NOMO-1 treated with dmso at 0.1 percent for 144 hours (cell line): ENCODE measurements at regions not wholly inside any gene's neighbourhood (a gene's known extent, or its start where the extent isn't known, plus 50 kb on each side); places are given as distances from the start of the nearest gene placed in this dataset.
"Not testable (repeated sequence)": the region's sequence is repeated elsewhere in the genome, so short reads cannot be mapped to it uniquely, and the experiment has no call there.

Experiments
- DNase-seq: peaks from one replicate; lab custom pipeline; 2025; ENCODE audit not compliant: unreplicated experiment; lab: John Stamatoyannopoulos, UW

DNA sequence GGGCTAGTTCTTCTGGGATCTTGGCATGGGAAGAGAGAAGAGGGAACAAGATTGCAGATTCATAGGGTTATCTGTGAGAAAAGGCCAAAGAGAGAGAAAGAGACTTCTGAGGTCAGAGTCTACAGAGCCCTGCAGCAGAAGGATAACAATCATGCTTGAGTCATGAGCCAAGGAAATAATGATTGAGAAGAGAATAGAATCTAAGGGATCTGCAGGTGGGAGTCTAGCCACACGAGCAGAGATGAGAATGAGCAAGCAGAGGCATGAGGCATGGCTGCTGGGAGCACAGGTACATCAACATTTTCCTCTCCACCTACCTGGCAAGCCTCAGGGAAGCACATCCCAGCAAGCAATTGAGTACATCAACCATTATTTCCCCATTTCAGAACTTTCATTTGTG is 303.7 kb downstream of the LRIG3 start:
- no peak for DNase-seq

DNA sequence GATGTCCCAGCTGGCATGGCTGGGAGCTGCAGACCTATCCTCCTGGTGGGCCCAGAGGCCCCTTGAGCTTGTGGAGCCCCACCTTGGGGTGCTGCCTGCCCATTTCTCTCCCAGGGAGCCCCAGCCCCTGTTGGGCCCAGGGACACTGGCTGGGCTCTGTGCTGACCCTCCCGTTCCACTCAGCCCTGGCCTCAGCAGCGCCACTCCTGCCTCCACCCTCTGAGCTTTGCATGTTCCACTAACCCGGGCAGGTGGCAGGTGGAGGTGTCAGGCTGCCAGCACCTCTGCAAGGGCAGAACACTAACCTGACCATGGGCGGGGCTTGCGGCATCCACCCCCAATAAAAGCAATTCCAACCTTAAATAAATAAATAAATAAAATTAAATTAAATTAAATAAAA is 299.2 kb downstream of the LRIG3 start:
- no peak for DNase-seq

DNA sequence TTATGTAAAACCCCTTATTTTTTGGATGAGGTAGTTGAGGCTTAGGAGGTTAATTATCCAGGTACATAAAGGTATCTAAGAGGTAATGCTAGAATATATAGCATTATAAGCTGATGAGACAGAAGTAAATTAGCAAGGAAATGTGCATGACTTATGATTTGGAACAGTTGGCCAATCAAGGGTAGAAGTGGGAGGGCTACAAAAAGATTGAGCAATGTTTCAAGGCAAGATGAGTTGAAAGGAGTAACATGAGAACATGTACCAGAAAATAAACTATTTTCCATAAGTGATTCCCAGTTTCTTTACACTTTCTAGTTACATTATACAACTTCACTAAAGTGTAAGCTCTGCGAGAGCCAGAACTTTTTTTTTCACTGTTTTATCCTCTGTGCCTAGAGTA is 290.9 kb downstream of the LRIG3 start:
- no peak for DNase-seq

DNA sequence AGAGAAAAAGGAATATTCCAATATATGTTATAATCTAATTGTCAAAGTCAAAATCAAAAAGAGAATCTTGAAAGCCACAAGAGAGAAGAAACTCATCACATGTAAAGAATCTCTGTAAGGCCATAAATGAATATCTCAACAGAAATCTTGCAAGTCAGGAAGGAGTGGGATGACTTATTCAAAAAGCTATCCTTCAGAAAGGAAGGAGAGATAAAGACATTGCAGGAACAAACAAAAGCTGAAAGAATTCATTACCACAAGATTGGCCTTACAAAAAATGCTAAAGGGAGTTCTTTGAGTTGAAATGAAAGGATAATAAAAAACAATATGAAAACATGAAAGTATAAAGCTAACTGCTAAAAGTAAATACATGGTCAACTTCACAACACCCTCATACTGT is 286.8 kb downstream of the LRIG3 start:
- DNase-seq: no peak

DNA sequence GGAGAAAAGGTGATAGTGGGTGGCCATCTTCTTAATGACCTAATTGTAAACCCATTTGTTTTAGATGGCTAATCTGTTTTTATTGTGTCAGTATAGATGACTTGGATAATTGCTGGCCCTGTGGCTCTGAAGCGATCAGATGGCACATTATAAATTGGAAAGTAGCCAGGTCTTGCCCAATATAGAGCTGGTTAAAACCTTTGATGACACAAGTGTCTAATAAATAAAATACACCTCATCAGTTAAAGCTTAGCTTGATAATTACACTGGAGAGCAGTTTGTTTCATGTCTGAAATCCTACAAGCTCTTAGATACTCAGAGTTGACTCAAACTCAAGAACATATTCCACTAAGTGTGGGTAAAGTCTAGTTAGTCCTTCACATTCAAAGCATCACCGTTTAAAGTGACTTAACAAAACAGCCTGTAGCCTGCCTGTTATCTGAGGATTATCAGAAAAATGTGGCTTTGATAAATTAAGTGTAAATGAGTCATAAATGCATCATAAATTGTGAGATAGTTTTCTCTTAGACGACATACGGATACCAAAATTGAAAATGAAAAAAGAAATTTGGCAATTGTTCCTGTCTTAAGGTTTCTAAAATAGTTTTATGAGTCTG is 280.9 kb downstream of the LRIG3 start:
- no peak for DNase-seq

DNA sequence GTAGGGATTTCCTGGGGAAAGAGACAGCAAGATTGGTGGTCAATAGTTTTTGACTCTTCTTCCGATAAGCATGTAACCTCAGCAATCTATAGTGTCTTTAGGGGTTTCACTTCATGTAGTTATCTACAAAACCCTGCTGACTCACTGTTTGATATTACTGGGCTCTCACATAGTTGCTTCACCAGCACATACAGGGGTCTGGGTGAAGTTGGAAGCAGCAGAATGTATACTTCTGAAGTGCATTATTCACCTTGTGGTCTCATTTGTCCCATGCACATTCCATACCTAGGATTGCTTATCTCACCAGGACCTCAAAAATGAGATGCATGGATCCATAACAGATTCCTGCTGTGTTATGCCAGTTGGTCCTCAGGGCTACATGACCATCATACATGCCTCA is 280.0 kb downstream of the LRIG3 start:
- DNase-seq: no peak

DNA sequence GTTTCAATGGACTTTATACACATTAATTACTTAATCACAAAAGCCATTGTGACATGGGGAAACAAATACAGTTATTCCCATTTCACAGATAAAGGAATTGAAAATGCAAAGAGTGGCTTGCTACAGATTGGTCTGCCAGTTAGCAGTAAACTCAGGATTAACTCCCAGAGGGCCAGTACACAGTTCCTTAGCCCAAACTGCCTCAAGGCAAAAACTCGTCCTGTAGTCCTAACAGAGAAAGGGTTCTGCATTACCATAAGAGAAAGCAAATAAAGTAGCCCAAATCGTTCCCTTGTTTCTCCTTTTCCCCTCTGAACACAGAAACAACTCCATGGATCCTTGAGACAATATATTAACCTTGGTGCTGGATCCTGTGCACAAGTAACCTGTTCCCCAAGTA is 274.4 kb downstream of the LRIG3 start:
- DNase-seq: no peak

DNA sequence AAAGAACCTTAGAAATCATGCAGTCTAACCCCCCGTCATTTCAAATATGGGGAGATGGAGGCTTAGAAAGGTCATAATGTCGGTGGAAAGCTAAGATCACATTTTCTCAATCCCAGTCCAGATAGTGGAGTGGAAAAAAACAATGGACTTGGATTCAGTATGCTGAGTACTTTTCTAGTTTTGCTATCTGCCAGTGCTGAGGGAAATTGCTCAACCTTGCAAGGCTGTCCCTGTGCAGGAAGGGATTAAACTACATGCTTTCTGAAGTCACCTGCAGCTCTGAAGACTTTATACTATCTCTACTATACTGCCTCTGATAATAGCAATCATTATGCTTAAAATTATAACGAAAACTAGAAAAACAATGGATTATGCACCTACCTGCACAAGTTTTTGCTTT is 272.8 kb downstream of the LRIG3 start:
- no peak for DNase-seq

DNA sequence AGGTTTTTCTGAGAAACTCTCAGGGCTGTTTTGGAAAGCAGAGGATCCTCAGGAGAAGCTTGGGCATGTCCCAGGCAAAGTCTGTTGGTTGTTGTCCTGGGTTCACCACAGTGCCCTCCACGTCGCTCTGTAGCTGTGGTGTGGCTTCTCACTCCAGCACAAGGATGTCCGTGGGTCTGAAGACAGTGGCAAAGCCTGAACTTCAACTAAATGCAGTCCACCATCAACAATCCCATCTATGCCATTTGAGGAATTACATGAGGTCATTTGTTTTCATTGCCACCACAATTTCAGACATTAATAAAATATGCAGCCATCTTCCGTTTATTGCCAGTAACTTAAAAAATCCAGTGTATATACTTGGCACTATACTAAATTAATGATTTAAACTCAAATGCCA is 272.1 kb downstream of the LRIG3 start:
- no peak for DNase-seq

DNA sequence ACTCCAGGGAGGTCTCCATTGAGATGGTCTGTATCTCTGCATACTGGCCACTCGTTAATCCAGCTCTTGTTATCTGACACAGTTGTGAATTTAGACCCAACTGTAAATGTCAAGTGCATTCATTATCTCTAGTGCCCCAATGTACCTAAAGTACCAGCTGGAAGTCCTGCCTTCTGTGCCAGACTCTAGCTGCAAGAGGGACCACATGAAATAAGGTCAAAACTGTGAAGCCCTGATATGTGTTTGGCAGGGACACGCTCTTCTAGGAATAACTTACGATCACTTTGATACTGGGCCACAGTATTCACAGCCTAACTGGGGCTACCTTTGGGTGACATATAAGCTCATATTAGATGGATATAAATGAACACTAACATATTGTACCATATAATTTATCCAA is 268.5 kb downstream of the LRIG3 start:
- no peak for DNase-seq

DNA sequence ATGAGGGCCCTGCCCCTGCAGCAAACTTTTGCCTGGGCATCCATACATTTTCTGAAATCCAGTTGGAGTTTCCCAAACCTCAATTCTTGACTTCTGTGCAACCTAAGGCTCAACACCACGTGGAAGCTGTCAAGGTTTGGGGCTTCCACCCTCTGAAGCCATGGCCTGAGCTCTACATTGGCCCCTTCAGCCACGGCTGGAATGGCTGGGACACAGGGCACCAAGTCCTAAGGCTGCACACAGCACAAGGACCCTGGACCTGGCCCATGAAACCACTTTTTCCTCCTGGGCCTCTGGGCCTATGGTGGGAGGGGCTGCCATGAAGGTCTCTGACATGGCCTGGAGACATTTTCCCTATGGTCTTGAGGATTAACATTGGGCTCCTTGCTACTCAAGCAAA is 266.3 kb downstream of the LRIG3 start:
- no peak for DNase-seq

DNA sequence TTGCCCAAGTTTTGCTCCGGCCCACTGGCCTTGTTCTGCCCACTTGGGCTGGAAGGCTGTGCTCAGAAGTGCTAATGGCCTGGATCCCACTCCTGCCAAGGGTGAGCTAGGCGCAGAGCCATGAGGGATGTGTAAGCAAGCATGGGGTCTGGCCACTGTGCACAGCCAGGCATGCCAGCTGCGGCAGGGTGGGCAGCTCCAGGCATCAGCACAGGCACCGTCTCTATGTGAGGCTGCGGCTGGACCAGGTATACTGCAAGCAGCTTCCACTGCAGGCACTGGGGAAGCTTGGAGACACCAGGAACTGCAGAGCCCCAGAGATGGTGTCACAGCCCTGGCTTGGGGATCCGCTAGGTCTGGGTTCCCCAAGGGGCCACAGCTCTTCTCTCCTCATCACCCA is 264.9 kb downstream of the LRIG3 start:
- no peak for DNase-seq

DNA sequence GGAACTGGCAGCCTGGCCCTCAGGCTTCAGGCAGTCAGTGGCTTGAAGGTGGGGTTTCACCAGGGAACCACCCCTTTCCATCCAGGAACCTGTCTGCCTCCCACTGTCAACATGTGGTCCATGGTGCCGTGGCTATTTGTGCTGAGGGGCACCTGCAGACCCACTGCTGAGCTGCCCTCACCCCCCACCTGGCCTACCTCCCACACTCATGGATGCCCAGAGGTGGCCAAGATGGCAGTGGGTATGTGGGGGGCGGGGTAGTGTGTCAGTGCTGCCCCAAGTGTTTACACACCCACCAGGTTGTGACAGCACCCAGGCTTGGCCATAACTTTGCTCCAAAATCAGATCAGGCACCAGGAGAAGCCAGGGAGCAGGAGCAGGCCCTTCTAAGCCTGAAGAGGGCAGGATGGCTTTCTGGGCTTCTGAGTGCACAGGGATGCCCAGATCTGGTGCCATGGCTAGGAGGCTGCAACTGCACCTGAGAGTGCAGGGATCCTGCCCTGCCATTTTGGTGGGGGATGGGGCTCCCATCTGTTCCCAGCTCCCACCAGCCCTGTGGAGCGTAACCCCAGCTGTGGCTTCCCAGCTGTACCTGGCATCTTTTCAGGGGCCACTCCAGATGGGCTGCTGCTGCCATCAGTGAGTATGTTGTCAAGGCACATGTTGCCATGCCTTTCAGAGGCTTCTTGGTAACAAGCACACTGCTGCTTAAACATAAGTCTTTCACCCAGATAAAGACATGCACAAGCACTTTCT is 263.9 kb downstream of the LRIG3 start:
- DNase-seq: no peak

DNA sequence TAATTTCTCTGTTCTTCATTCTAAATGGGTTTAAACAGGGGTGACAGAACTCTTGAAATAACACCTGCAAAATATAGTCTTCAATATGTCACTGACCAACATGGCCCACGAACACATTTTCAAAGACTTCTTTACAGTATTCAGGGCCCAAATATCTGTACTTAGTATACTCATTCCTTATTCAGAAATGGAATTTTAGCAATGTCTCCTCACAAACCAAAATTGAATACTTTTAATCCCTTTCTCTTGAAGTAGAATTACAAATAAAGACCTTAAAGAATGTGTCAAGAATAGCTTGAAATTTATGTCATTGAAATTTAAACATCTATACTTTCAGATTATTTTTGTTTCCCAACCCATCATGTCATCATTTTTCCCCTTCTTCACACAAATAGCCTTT is 263.1 kb downstream of the LRIG3 start:
- DNase-seq: no peak

DNA sequence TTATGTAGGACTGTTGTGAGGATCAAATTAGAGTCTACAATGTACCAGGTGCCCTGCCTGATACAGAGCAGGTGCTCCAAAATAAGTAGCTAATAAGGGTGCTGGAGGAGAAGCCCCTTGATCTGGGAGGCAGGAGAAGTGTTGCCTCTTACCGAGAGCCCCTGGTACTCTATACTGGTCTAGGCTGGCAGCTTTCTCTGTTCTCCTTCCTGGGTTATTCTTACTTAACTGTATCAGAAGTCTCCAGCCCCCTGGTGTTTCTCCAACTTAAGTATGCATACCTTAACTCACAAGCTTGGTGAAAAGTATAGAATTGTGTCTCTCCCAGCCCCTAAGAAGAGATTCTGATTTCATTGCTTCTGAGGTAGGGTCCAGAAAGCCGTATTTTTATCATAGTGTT is 254.9 kb downstream of the LRIG3 start:
- no peak for DNase-seq

DNA sequence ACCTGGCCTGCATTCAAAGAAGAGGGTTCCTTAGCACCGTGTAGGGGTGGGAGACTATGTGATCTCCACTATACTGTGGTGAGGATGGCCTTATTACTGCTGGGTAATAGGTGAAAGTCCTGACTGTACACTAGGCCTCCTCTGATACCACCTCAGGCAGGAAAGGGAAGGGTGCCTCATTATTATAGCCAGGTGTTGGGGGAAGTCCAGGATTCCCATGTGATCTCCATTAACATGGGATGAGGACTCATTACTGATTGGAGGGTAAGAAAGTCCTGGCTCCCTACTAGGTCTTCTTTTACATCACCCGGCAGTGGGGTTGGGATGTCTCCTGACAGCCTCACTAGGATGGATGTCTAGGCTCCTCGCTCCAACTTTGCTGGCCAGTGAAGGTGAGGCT is 252.1 kb downstream of the LRIG3 start:
- no peak for DNase-seq

DNA sequence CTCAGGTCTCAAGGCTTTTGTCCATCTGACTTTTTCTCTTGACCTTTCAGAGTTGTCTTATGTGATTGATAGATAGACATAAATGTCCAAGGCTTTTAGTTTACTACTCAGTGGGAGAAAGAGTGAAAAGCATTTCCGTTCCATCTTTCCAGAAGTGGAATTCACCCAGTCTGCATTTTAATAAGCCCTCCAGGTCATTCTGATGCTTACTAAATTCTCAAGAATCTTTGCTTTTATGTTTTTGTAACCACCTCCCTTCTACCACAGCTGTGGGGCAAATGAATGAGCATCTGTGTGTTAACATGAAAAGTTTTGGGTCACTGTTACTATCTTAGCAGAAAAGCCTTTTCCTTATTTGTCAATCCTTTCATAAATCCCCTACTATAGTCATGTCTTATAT is 251.4 kb downstream of the LRIG3 start:
- DNase-seq: no peak

DNA sequence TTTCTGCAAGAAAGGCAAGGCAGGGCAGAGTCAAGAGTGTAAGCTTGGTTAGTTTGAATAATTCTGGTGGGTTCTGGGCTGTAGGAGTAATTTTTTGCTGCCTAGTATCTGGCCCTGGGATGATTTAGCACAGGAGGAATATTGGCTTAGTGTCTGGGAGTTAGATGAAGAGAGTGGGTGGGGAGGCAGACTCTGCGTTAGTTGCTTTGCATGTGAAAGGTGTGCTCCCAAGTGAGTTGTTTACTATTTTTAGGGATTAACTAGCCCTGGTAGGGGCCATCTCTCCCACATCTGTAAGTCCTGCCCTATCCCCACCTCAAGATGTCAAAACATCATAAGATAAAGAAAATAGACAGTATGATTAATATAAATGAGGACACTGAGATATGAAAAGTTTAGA is 249.7 kb downstream of the LRIG3 start:
- DNase-seq: no peak

DNA sequence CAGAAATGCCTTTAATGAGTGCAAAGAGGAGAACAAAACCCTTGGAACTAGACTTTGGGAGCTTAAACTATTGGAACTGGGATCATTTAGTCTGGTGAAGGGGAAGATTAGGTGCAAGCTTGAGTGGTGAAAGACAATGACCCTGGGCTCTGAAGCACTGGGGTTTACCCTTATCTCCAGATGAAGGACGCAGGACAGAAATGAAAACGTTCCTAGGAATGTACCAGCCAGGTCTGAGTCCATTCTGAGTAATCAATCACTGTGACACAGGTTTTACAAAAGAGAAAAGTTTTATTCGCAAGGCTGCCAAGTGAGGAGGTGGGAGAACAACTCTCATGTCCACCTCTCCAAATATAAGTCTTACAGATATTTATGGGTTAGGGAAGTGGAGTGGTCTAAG is 249.1 kb downstream of the LRIG3 start:
- no peak for DNase-seq

DNA sequence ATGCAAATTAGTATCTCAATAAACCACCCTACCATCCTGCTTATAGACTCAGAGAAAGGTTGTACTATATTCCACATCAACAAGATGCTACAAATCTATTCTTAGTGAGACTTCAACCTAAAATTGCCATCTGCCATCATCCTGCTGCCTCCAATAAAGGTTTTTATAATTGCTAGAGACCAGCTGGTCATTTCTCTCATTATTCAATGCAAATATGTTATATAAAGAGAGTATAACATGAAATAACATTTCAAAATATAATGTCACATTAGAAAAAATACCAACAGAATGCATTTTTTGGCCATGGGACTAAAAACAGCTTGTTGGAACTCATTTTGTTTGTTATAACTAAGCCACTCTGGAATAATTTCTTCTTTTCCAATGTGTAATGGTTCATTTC is 247.3 kb downstream of the LRIG3 start:
- DNase-seq: no peak

DNA sequence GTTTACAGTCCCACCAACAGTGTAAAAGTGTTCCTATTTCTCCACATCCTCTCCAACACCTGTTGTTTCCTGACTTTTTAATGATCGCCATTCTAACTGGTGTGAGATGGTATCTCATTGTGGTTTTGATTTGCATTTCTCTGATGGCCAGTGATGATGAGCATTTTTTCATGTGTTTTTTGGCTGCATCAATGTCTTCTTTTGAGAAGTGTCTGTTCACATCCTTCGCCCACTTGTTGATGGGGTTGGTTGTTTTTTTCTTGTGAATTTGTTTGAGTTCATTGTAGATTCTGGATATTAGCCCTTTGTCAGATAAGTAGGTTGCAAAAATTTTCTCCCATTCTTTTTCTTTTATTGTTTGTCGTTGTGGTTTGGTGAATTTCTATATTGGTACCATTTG is 242.5 kb downstream of the LRIG3 start:
- DNase-seq: not testable (repeated sequence)

DNA sequence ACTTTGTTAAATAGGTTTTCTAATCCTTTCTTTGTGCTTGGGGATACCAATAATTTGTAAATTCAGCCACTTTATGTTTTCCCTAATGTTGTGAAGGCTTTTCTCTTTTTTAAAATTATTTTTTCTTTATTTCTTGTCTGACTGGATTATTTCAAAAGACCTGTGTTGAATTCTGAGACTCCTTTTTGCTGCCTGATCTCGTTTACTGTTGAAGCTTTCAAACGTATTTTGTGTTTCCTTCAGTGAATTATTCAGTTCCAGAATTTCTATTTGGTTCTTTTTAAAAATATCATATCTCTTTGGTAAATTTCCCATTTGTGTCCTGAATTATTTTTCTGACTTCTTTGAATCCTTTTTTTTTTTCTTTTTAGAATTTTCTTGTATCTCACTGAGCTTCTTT is 241.6 kb downstream of the LRIG3 start:
- no peak for DNase-seq

DNA sequence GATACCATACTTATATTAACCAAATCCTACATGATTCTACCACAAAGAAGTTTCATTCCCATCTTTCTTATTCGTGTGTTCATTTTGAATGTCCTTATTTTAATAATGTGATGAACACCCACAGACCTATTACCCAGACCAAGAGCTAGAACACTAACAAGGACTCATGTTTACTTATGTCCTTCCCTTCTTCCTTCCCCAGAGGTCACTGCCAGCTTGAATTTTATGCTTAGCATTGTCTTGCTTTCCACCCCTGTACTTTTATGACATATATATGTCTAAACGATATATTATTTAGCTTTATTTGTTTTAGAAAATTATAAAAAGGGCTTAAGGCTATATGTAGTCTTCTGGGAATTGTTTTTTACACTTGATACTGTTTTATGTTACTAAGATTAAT is 238.6 kb downstream of the LRIG3 start:
- no peak for DNase-seq
